ENCODE measurements at regions not wholly inside any gene's neighbourhood (a gene's known extent, or its start where the extent isn't known, plus 50 kb on each side); places are given as distances from the start of the nearest gene placed in this dataset.

DNA sequence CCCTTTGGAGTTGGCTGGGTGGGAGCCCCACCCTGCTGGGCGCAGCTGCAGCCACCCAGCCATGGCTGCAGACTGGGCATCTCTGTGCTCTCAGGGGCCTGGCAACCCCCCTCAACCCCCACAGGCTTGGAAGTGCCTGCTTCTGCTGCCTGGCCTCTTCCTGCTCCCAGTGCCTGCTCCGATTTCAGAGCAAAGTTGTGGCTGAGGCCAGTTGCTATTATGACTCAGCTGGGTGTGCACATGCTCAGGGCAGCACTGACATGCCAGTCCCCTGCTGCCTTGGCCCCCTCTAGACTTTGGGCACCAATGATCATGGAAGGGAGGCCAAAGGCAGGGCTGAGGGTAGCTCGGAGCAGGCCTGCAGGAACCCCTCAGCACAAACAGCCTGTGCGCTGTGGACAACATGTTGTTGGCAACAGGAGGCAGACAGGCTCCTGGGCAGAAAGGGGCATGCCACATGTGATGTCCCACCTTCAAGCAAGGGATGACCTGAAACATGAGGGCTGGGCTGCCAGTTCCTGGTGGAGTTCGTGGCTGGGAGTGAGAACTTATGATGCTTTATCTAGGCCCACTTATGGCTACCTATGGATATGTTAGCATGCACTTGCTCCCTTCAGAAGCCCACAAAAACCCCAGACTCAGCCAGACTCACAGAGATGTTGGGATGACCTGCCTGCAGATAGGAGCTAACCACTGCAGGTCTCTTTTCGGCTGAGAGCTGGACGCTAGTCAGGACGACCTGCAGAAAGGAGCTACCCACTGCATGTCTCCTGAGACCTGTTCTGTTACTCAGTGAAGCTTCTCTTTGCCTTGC is 96.4 kb upstream of the AMOTL1 start:
- no peak for FAIRE-seq
- H3K27me3 ChIP-seq = no peaks in the 10 kb centered on the region
- whole genome bisulfite sequencing, 2 donors = 88 to 93% methylated on average over 8 of the region's 8 CpGs
- intact Hi-C loops (cut with DNase I) = no loop called here
- H3K36me3 ChIP-seq = no peaks in the 10 kb centered on the region
- H3K4me1 ChIP-seq = no peaks in the 10 kb centered on the region
- no peak overlapping the region for H3K4me3 ChIP-seq
- no peak for ATAC-seq
- no peaks in the 10 kb centered on the region for H3K9me3 ChIP-seq
- TF ChIP-seq, protein P1, sequence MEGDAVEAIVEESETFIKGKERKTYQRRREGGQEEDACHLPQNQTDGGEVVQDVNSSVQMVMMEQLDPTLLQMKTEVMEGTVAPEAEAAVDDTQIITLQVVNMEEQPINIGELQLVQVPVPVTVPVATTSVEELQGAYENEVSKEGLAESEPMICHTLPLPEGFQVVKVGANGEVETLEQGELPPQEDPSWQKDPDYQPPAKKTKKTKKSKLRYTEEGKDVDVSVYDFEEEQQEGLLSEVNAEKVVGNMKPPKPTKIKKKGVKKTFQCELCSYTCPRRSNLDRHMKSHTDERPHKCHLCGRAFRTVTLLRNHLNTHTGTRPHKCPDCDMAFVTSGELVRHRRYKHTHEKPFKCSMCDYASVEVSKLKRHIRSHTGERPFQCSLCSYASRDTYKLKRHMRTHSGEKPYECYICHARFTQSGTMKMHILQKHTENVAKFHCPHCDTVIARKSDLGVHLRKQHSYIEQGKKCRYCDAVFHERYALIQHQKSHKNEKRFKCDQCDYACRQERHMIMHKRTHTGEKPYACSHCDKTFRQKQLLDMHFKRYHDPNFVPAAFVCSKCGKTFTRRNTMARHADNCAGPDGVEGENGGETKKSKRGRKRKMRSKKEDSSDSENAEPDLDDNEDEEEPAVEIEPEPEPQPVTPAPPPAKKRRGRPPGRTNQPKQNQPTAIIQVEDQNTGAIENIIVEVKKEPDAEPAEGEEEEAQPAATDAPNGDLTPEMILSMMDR (IDR thresholded peaks at IDR 0.05) = no peak
- no peak for DNase-seq
- no peak overlapping the region for H3K27ac ChIP-seq

DNA sequence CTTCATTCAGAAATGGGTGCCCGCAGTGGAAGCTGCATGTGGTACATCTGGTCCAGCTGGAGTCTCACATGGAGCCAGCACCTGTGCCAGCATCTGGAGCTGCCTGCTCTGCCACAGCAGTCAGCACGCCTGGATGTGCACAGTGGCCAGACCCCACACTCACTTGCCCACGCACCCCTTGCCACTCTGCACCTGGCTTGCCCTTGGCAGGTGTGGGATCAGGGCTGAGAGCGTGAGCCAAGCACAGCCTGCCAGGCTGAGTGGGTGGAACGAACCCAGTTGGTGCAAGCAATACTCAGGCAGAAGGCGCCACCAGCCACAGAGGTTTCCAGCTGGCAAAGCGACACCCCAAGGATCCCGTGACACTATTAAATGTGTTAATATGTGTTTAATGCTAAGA is 95.5 kb upstream of the AMOTL1 start:
- ATAC-seq = no peak
- TF ChIP-seq, protein P1 (IDR thresholded peaks at IDR 0.05) = no peak
- H3K9me3 ChIP-seq = no peaks in the 10 kb centered on the region
- H3K4me3 ChIP-seq = no peak overlapping the region
- DNase-seq = no peak
- H3K27me3 ChIP-seq = no peaks in the 10 kb centered on the region
- no peaks in the 10 kb centered on the region for H3K36me3 ChIP-seq
- 94 to 97% methylated on average over 8 of the region's 8 CpGs for WGBS, 2 donors
- intact Hi-C loops (cut with DNase I) = no loop called here
- FAIRE-seq = no peak
- H3K27ac ChIP-seq = no peak overlapping the region
- no peaks in the 10 kb centered on the region for H3K4me1 ChIP-seq

DNA sequence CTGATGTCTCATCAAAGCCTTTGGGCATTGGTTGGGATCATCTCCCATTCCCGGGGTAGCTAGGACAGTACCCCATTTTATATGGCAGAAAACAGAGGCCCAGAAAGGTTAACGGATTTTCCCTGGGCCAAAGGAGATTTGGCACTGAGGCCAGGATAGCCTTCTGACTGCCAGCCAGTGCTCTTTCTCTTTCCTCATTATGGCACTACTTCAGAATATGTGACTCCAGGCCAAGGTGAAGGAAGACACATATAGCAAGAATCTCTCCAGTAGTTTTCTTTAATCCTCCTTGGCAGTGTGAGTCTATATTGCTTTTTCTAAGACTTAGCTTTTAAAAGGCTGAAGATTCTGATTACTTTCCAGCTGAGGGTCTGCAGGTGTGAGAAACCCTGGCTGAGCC is 94.8 kb upstream of the AMOTL1 start:
- no peak for ATAC-seq
- Histone ChIP-seq H3K27me3 (no peaks in the 10 kb centered on the region), H3K27ac (no peak overlapping the region), H3K9me3 (no peaks in the 10 kb centered on the region), H3K36me3 (no peaks in the 10 kb centered on the region), H3K4me3 (no peak overlapping the region), H3K4me1 (no peaks in the 10 kb centered on the region)
- no peak for DNase-seq
- TF ChIP-seq, protein P1 (IDR thresholded peaks at IDR 0.05) = no peak
- intact Hi-C loops (cut with DNase I) = no loop called here
- no peak for FAIRE-seq
- 92 to 94% methylated on average over 2 of the region's 2 CpGs for WGBS, 2 donors

DNA sequence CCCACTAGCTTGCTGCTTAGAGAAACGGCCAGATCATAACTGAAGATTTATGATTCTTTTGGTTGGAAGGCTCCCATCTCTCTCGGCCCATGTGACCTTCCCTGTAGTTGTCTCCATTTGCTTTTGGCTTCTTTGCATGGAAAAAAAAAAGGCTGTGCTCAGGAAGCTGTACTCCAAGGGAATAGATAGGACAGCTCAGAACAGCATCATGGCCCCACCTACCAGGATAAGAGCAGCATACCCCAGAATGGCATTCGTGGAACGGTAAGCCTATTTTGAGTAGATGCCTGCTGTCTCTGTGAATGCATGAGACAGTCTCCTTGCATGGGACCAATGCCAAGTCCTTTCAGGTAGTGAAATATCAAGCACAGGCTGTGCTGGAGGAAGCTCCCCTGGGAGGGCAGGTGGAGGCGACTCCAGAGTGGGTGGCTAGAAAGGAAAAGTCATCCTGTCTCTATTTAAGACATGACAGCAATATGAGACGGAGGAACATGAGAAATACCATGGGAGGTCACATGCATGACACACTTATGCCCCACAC is 94.1 kb upstream of the AMOTL1 start:
- no peak overlapping the region for H3K27ac ChIP-seq
- TF ChIP-seq, protein P1 (IDR thresholded peaks at IDR 0.05) = no peak
- H3K27me3 ChIP-seq = no peaks in the 10 kb centered on the region
- FAIRE-seq (no peak), DNase-seq (no peak), ATAC-seq (no peak)
- 64 to 71% methylated on average over 6 of the region's 6 CpGs for WGBS, 2 donors
- intact Hi-C loops (cut with DNase I) = no loop called here
- no peaks in the 10 kb centered on the region for H3K9me3 ChIP-seq
- no peaks in the 10 kb centered on the region for H3K36me3 ChIP-seq
- no peak overlapping the region for H3K4me3 ChIP-seq
- no peaks in the 10 kb centered on the region for H3K4me1 ChIP-seq

DNA sequence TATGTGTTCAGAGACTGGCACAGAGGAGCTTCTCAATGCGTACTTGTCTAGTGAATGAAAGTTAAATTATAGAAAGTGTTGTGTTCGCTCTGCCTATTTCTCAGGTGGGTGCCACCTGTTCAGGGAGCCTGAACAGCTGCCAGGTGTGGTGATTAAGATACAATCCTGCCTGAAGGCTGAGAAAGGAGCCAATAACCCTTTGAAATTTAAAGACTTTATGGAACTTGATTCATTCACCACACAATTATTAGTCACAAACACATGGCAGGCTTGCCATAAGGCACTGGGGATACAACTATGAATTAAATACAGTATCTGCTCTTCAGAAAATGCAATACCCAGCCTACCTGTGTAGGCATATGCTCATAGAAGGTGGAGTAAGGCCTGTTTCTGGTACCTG is 92.9 kb upstream of the AMOTL1 start:
- no peak for DNase-seq
- H3K9me3 ChIP-seq = no peaks in the 10 kb centered on the region
- no peak overlapping the region for H3K4me3 ChIP-seq
- no peaks in the 10 kb centered on the region for H3K4me1 ChIP-seq
- intact Hi-C loops (cut with DNase I) = no loop called here
- H3K27me3 ChIP-seq = no peaks in the 10 kb centered on the region
- TF ChIP-seq, protein P1 (IDR thresholded peaks at IDR 0.05) = no peak
- no peak overlapping the region for H3K27ac ChIP-seq
- no peak for ATAC-seq
- H3K36me3 ChIP-seq = no peaks in the 10 kb centered on the region
- no peak for FAIRE-seq
- WGBS, 2 donors = 87 to 88% methylated on average over 2 of the region's 2 CpGs

All from pancreas (tissue), 10 donors.